ENCODE measurements at regions not wholly inside any gene's neighbourhood (a gene's known extent, or its start where the extent isn't known, plus 50 kb on each side); places are given as distances from the start of the nearest gene placed in this dataset.

DNA sequence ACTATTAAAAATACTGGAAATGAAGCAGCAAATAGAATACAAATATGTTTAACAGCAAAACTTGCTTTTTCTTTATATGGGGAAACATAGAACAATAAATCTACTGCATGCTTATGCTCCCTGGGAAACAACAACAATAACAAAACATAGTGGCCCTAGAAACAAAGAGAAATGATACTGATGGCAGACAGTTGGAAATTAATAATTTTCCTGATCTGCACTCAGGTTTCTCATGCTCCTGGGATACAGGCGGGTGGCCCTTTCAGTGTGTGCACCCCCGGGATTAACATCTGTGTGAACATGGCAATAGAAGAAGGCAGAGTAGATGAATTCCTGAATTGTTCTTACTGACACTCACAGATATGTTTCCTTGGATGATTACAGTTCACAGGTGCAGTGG, 209.2 kb upstream of the TBX18 start:
- H3K27ac ChIP-seq (ENCODE audit: low read depth in 1 of 2, low read length in 2 of 2), result no peak overlapping the region
- WGBS, result 77% methylated on average over 2 of the region's 2 CpGs
- H3K4me3 ChIP-seq (ENCODE audit: low read depth in 1 of 3, low read length in 3 of 3), result no peak overlapping the region
- no peak overlapping the region for H3K9ac ChIP-seq (ENCODE audit: low read depth in 1 of 2, low read length in 2 of 2)
- TF ChIP-seq, protein P1, sequence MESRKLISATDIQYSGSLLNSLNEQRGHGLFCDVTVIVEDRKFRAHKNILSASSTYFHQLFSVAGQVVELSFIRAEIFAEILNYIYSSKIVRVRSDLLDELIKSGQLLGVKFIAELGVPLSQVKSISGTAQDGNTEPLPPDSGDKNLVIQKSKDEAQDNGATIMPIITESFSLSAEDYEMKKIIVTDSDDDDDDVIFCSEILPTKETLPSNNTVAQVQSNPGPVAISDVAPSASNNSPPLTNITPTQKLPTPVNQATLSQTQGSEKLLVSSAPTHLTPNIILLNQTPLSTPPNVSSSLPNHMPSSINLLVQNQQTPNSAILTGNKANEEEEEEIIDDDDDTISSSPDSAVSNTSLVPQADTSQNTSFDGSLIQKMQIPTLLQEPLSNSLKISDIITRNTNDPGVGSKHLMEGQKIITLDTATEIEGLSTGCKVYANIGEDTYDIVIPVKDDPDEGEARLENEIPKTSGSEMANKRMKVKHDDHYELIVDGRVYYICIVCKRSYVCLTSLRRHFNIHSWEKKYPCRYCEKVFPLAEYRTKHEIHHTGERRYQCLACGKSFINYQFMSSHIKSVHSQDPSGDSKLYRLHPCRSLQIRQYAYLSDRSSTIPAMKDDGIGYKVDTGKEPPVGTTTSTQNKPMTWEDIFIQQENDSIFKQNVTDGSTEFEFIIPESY (IDR thresholded peaks at IDR 0.05), result no peak
- TF ChIP-seq RXRA (IDR thresholded peaks at IDR 0.05) (no peak), FOXA2 (IDR thresholded peaks at IDR 0.05) (no peak), FOXA1 (IDR thresholded peaks at IDR 0.05) (no peak), HNF4G (IDR thresholded peaks at IDR 0.05) (no peak), NR2F2 (IDR thresholded peaks at IDR 0.05) (no peak), SP1 (IDR thresholded peaks at IDR 0.05) (no peak), HNF4A (conservative IDR thresholded peaks at IDR 0.05) (no peak), YY1 (IDR thresholded peaks at IDR 0.05) (no peak), TAF1 (conservative IDR thresholded peaks at IDR 0.05) (no peak), GABPA (IDR thresholded peaks at IDR 0.05 in 1 of 2, conservative IDR thresholded peaks at IDR 0.05 in 1 of 2) (no peak), EGR1 (IDR thresholded peaks at IDR 0.05; ENCODE audit: low read depth in 2 of 2) (no peak), RAD21 (IDR thresholded peaks at IDR 0.05) (no peak), JUND (IDR thresholded peaks at IDR 0.05) (no peak)
- TF ChIP-seq, protein P2, sequence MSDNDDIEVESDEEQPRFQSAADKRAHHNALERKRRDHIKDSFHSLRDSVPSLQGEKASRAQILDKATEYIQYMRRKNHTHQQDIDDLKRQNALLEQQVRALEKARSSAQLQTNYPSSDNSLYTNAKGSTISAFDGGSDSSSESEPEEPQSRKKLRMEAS (IDR thresholded peaks at IDR 0.05), result no peak
- TF ChIP-seq, protein P3, sequence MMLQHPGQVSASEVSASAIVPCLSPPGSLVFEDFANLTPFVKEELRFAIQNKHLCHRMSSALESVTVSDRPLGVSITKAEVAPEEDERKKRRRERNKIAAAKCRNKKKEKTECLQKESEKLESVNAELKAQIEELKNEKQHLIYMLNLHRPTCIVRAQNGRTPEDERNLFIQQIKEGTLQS (IDR thresholded peaks at IDR 0.05), result no peak
- TF ChIP-seq, protein P4, sequence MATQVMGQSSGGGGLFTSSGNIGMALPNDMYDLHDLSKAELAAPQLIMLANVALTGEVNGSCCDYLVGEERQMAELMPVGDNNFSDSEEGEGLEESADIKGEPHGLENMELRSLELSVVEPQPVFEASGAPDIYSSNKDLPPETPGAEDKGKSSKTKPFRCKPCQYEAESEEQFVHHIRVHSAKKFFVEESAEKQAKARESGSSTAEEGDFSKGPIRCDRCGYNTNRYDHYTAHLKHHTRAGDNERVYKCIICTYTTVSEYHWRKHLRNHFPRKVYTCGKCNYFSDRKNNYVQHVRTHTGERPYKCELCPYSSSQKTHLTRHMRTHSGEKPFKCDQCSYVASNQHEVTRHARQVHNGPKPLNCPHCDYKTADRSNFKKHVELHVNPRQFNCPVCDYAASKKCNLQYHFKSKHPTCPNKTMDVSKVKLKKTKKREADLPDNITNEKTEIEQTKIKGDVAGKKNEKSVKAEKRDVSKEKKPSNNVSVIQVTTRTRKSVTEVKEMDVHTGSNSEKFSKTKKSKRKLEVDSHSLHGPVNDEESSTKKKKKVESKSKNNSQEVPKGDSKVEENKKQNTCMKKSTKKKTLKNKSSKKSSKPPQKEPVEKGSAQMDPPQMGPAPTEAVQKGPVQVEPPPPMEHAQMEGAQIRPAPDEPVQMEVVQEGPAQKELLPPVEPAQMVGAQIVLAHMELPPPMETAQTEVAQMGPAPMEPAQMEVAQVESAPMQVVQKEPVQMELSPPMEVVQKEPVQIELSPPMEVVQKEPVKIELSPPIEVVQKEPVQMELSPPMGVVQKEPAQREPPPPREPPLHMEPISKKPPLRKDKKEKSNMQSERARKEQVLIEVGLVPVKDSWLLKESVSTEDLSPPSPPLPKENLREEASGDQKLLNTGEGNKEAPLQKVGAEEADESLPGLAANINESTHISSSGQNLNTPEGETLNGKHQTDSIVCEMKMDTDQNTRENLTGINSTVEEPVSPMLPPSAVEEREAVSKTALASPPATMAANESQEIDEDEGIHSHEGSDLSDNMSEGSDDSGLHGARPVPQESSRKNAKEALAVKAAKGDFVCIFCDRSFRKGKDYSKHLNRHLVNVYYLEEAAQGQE (IDR thresholded peaks at IDR 0.05), result no peak
- TF ChIP-seq, protein P5, sequence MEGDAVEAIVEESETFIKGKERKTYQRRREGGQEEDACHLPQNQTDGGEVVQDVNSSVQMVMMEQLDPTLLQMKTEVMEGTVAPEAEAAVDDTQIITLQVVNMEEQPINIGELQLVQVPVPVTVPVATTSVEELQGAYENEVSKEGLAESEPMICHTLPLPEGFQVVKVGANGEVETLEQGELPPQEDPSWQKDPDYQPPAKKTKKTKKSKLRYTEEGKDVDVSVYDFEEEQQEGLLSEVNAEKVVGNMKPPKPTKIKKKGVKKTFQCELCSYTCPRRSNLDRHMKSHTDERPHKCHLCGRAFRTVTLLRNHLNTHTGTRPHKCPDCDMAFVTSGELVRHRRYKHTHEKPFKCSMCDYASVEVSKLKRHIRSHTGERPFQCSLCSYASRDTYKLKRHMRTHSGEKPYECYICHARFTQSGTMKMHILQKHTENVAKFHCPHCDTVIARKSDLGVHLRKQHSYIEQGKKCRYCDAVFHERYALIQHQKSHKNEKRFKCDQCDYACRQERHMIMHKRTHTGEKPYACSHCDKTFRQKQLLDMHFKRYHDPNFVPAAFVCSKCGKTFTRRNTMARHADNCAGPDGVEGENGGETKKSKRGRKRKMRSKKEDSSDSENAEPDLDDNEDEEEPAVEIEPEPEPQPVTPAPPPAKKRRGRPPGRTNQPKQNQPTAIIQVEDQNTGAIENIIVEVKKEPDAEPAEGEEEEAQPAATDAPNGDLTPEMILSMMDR (IDR thresholded peaks at IDR 0.05; ENCODE audit: low read depth, low read length, missing input control), result no peak
- H3K27me3 ChIP-seq (ENCODE audit: control insufficient read depth in 4 of 4, insufficient read depth in 4 of 4, low read length in 3 of 4), result peaks cover 0 to 3% (median 1%) of the 10 kb centered on the region in 4 donors
- no peak for DNase-seq (ENCODE audit: low spot score)
- no peaks in the 10 kb centered on the region for H3K36me3 ChIP-seq (ENCODE audit: control insufficient read depth in 4 of 4, insufficient read depth in 3 of 4, low read depth in 1 of 4, low read length in 3 of 4)
- H3K4me1 ChIP-seq (ENCODE audit: control insufficient read depth in 4 of 4, insufficient read depth in 4 of 4, low read length in 3 of 4), result no peaks in the 10 kb centered on the region
- H3K9me3 ChIP-seq (ENCODE audit: control insufficient read depth in 4 of 4, low read length in 3 of 4), result no peaks in the 10 kb centered on the region
